ENCODE measurements at regions not wholly inside any gene's neighbourhood (a gene's known extent, or its start where the extent isn't known, plus 50 kb on each side); places are given as distances from the start of the nearest gene placed in this dataset.
"Not testable (repeated sequence)": the region's sequence is repeated elsewhere in the genome, so short reads cannot be mapped to it uniquely, and the experiment has no call there.

DNA sequence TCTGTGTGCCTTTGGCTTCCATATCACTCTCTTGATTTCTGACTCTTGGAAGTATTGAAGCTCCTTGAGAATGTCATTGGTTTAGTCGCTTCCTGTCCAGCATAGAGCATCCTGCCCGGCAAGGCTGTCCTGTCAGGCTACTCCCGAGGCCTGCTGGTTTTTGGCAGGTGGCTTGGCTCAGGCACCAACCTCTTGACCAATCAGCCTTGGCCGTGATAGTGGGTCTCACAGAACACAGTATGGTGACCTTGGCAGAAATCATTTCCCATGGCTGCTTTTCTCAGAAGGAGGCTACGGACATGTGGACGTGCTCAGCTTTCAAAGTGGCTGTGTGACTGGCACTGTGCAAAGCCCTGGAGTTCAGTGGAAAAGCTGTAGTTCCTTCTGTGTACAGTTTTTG, 516.9 kb downstream of the REEP3 start:
- no peak for DNase-seq

DNA sequence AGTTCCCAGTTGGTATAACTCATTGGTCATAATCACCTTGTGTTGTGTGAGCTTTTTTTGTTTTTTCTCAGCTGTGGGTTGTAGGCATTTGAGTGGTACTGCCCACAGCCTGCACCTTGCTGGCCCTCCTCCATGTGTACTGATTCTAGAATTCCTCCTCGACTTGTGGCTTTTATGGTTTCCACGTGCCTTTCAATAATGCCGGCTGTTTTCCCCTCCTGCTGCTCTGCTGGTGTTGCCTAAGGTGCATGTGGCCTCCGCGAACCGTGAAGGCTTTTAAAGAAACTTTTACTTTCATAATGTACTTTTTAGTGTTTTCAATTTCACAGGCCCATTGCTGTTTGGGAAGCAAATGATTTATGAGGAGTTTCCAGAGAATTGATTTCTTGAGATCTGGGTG, 518.0 kb downstream of the REEP3 start:
- no peak for DNase-seq

DNA sequence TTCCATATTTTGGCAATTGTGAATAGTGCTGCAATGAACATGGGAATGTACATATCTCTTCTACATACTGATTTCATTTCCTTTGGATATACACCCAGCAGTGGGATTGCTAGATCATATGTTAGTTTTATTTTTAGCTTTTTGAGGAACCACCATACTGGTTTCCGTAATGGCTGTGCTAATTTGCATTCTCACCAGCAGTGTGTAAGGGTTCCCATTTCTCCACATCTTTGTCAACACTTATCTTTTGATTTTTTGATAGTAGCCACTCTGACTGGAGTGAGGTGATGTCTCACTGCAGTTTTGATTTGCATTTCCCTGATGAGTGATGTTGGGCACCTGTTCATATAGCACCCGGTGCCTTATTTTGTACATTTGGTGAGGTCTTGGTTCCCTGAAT, 519.6 kb downstream of the REEP3 start:
- no peak for DNase-seq

DNA sequence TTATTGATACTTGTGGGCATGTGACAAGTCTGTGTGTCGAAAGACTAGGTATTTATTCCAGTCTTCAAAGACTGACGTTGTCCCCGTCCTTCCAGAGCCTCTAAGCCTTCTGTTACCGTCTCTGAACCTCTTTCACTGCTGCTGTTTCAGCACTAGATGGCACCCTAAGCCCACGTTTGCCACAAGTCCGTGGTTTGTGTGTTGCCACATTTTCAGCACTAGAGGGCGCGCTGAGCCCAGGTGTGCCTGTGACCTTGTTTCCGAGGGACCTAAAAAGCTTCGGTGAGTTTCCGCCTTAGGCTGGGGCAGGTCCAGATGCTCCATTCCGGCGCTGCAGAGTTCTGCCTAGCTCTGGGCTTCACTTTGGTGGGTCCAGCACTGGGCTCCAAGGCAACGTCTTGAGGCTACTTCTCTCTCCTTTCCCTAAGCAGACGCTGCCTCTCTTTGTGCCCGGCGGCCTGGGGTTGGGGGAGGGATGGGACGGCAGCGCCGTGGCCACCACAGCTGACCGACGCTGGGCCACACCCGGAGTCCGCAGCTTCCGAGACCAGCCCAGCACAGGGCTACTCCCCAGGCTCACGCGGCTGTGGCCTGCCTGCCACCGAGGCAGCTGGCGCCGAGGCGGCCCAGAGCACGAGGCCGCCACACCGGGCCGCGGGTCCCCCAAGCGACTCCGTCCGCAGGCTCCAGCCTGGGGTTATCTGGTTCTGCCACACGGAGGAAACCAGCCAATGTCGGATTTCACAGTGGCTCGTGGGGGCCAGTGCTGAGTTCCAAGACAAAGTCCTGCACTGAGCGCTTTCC, 520.2 kb downstream of the REEP3 start:
- peak; percentile 83 for DNase-seq

DNA sequence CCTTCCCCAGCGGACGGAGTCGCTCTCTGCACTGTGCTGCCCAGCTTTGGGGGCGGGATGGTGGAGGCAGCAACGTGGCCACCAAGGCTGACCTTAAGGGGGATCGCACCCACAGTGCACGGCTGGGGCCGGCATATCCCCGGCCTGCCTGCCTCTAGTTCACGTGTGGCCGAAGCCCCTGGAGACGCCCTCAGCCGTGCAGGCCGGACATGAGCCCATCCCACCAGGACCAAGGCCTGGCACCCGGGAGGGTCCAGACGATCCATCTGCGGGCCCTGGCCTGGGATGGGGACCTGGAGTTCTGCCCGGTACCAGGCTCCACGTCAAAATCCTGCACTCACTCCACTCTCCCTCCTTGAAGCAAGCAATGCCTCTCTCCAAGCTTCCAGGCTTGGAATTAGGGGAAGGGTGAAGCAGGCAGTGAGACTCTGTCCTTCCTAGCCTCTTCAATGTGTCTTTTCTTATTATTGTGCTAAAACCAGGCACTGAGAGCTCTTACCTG, 520.8 kb downstream of the REEP3 start:
- DNase-seq = no peak

DNA sequence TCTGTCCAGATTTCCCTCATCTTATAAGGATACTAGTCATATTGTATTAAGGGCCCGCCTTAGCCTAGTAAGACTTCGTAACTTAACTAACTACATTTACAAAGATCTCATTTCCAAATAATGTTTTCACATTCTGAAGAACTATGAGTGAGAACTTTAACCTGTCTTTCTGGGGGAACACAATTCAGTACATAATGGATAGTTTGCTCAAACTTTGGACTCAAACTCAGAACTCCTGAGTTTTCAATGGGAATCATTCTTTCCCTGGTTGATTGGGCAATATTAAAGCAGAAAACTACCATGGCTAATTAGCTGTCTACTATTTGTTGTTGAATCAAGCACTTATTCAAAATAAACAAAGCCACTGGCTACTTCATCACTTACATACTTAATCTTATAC, 522.9 kb downstream of the REEP3 start:
- DNase-seq = no peak

DNA sequence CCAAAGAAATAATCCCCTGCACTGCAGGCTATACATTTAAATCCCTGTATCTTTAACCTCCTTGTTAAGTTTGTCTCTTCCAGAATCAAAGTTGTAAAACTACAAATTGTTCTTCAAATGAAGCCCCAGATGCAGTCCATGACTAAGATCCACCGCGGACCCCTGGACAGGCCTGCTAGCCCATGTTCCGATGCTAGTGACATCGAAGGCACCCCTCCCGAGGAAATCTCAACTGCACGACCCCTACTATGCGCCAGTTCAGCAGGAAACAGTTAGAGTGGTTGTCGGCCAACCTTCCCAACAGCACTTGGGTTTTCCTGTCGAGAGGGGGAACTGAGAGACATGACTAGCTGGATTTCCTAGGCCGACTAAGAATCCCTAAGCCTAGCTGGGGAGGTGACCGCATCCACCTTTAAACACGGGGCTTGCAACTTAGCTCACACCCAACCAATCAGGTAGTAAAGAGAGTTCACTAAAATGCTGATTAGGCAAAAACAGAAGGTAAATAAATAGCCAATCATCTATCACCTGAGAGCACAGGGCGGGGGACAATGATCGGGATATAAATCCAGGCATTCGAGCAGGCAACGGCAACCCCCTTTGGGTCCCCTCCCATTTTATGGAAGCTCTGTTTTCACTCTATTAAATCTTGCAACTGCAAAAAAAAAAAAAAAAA, 523.9 kb downstream of the REEP3 start:
- DNase-seq = not testable (repeated sequence)

DNA sequence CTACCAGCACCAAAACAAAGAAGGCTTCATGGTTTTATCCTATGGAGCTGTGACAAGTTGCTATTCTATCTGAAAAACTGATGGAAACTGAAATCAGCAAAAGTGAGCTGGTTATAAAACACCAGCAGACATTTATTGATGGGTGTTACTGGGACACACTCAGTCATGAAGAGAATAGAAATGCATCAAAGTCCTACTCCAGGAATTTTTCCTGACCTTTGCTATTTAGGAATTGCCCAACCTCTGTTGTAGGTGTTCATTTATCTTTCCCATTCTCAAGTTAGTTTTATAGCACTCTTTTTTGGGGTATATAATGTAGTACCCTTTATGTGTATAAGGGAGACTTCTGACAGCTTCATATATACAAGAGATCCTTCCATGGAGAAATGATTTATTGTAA, 533.2 kb downstream of the REEP3 start:
- DNase-seq = no peak

DNA sequence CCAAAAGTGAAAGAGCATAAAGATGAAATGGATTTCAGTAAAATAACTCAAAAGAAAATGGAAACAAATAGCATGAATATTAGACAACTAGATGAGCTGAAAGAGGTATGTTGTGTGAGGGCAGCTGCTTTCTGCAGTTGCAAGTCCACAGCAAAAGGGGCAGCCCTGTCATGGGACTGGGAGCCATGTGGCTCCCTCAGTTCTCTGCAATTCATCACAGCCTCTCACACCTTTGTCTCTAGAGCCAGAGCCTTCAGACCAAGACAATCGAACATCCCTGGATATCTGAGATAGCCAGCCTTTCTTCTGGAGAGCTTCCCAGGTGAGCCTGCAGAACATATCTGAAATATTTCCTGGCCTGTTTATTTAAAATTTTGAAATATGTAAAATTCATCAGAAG, 538.7 kb downstream of the REEP3 start:
- no peak for DNase-seq

DNA sequence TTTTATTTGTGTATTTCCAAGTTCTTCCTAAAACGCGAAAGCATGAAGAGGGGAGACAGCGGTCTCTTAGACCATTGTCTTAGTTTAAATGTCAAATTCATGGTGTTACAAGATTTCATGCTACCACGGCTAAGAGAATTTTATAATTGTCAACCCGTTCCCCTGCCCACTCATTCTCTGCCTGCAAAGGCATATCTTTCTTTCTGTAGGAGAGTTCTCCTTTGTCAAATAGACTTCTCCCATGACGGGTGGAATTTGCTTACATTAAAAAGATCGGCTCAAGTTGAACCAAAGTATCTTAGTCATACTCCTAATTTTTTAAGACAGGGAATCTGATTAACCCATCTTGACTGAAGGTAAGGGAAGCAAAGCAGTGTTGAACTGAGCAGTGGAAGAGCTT, 539.2 kb downstream of the REEP3 start:
- no peak for DNase-seq

DNA sequence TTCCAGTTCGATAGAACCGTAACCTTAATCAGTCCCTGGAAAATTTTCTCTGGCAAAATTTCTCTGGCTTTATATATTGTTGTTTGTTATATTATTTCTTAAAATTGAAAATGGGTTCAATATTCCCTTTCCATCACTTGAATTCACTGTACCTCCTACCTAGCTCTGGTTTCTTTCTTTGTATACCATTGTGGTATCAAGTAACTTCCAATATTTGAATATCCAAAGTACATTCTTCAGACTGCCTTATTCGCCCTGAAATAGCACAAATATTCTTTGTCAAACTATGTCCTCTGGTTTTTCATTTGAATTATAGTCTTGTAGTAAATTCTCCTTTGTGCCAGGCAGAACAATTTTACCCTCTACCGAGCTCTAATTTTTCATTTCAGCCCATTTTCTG, 541.6 kb downstream of the REEP3 start:
- no peak for DNase-seq

DNA sequence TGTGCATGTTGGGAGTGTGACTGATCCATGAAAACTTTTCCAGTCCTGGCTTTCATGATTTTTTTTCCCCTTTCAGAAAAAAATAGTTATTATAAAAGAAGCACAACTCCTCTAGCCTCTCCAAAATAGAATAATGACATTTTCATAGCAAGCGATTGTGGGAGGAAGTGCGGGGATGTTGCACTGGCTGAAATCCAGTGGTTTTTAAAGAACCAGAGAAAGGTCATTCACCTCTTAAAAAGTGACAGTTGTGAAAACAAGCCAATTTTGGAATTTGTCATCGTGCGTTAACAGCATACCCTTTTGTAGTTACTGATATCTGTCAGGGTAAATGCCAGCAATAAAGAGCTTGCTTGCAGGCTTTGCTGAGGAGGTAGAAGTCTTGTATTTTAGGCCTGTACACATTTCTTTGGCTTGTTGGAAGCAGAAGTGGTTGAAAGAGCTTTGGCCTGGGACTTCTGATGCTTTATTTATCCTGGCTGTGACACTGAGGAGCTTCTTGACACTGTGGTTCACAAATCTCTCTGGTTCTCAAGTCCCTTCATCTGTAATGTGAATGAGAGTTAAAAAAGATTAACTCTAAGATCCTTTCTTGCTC, 545.9 kb downstream of the REEP3 start:
- DNase-seq = no peak

DNA sequence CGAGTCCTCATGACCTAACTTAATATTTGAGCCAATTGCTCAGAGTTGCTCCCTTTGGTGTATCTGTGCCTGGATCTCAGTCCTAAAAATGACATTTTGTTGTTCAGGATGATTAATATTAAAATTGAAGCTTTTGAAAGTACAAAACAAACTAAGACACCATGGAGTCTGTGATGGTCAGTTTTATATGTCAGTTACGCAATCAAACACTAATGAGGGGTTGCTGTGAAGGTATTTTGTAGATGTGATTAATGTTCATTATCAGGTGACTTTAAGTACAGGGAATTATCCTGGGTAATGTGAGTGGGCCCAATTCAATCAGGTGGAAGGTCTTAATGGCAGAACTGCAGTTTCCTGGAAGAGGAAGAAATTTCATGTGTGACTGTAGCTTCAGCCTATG, 546.7 kb downstream of the REEP3 start:
- DNase-seq = no peak

DNA sequence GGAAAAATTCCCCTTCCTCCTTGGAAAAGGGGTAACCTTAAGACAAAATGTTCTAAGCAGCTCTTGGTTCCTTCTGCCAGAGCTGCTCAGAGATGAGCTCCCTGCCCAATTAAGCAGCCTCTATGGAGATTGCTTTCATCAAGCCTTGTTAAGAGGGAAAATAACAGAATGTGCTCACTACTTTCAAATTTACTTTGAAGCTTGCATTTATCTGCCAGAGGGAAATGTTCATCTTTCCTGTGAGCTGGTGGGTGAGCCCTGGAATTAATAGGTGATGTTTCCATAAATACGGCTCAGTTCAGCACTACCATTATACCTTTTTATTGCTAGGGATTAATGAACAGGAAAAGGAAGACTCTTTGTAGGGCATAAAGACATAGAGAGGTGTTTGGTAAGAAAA, 549.0 kb downstream of the REEP3 start:
- DNase-seq = no peak

DNA sequence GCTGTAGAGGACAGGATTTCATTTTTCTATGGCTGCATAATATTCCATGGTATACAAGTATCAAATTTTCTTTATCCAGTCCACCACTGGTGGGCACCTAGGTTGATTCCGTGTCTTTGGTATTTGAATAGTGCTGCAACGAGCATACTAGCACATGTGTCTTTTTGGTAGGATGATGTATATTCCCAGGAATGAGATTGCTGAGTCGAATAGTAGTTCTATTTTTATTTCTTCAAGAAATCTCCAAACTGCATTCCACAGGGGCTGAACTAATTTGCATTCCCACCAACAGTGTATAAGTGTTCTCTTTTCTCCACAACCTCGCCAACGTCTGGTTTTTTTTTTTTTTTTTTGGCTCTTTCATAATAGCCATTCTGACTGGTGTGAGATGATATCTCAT, 550.0 kb downstream of the REEP3 start:
- no peak for DNase-seq

DNA sequence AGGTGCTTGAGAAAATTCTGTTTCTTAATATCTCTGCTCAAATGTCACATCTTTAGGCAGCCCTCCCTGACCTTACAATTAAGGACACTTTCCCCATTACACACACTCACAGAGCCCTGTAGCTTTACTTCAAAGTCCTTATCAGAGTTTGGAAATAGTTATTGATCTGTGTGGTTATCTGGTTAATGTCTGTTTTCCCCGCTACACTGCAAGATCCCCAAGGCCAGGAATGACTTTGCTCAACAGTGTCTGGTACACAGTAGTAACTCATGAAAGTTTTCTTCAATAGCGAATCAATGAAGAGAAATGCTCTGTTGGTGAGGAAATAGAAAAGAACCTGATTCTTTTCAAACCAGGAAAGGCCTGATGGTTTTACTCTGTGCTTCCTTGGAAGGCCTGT, 554.4 kb downstream of the REEP3 start:
- DNase-seq = no peak

DNA sequence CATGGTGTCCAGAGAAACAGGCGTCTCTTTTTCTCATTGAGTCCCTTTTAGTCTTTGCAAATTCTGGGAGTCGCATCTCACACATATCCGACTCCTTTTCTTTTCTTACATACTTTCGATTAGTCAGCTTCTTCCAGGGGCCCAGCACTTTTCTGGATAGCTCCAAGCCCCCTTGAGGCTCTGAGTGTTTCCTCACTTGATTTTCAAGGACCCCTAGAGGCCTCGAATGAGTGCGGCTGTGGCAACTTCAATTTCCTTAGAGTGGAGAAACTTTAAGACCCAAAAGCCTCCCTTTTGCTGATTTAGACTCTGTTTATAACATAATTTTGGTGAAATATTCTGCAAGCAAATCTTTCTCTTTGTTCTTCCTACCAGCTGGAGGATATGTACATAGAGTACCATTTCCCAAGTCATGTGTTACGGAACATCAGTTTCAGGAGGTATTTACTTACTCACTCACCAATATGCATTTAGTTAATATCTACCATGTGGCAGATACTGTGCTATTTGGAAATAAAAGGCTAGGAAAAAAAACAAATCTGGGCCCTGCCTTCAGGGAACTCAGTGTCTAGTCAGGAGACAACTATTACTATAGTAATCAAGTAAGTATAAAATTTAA, 555.2 kb downstream of the REEP3 start:
- no peak for DNase-seq

DNA sequence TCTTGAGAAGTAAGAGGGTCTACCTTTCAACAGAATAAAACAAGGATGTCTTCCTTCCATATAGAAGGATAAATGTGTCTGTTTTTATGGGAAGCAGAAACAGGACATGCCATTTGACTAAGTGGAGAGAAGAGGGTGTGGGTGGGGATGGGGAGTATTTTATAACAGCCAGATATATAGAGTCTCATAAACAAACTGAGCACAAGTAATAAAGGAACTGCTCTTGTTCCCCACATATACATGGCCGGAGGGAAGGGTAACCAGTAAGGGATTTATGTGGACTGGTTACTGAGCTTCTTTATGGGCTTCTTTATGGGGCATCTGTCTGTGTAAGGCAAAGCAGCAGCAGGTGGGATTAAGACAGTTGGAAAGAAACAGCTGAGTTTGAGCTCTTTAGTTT, 558.1 kb downstream of the REEP3 start:
- no peak for DNase-seq

DNA sequence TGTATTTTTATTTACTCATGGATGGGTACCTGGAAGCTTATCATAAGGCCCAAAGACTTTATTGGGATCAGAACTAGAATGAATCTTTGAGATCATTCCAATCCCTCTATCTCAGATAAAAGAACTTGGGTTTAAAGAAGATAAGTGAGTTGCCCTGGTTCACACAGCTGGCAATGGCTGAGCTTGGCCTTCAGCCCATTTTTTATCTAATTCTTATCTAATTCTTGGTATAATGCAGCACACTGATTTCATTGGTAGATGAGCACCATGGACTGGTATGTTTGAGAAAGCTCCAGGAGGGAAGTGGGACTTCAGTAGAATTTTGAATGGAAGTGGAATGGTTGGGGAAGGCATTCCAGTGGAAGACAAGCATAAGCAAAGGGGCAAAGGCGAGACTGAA, 558.9 kb downstream of the REEP3 start:
- no peak for DNase-seq

DNA sequence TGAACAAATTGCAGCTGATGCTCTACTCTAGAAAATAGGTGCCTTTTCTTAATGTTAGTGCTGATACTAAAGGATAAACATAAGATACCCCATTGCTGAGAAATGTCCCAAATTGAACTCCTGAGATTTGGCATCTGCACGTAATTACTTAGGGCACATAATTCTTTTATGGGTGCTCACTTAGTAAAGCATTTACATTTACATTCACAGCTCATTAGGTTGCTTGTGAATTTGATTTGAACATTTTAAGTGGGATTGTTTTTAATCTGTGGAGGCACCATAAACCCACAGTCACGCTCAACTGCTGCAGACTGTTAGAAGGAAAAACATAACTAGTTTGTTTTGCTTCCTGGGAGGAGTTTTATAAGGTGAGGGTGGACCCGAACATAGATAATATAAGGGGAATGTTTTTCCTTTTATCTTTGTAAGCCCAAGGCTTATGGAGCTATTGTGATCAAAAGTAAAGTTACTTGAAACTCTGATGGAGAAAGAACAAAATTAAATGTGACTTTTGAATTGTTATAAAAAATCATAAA, 560.8 kb downstream of the REEP3 start:
- no peak for DNase-seq

DNA sequence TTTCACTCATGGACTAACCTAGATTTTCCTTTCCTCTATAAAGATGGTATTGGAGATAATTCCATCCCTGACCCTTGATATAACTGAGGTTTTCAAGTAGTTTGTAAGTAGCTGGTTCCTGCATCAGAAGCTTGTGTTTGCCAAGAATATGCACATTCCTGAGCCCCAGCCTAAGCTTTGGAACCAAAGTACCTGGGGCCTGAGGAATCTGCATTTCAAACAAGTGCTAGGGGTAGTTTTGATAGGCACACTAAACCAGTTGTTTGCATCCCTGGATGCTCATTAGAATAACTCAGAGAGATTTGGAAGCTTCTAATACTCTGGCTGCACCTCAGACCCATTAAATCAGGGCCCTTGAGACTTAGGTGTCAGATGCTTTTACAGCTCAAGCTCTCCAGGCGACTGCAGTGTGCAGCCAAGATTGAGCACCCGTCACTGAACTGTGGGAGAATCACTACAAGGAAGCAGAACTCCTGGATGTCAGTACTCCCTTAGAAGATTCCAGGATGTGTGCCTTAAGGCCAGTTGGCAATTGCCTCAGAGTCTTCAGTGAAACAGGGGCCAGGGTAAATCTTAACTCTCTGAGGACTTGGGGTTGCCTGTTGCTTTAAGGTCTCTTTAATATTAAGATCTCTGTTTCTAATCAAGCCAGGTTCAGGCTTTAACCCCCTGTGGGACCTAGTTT, 565.0 kb downstream of the REEP3 start:
- no peak for DNase-seq

DNA sequence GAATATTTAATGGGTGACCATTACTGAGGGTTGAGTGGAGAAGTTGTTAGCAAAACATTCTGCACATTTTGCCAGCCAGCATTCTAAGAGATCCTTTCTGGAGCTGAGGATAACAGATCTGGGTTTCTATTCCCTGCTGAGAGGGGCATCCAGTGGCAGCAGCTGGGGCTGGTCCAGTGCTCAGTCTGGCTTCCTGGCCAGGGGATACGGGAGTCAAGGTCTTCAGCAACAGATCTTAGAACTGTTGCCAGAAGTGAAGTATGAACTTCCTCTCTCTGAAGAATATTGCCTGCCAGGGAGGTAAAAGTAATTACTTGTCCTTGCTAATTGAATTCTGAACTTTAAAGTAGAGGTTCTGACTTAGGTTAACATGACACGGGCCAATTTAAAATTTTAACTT, 568.4 kb downstream of the REEP3 start:
- DNase-seq = no peak

DNA sequence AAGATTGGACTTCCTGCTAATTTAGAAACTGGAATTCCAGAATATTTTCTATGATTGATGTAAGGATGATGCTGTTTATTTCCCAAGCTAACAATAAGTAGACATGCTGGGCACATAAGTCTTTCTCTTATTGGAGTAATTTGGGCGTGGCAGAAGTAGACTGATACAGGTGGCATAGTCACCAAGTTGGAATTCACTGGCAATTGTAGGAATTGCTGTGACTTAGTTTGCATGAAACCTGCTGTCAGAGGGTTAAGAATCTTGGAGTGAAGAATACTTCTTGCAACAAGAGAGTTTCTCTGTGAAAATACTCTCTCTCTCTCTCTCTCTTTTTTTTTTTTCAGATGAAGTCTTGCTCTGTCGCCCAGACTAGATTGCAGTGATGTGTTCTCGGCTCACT, 569.7 kb downstream of the REEP3 start:
- DNase-seq = no peak
